Keratinocyte (primary cell): ENCODE measurements at regions not wholly inside any gene's neighbourhood (a gene's known extent, or its start where the extent isn't known, plus 50 kb on each side); places are given as distances from the start of the nearest gene placed in this dataset.

Source experiments
- DNase-seq: peaks from one replicate; pipeline ENCODE4 v3.0.0-alpha.2; 2011; ENCODE audit warnings: low read depth, missing footprints, low spot score
- FAIRE-seq: peaks from 2 replicates; lab custom pipeline; 2011; peaks lifted over from hg19 to GRCh38; lab: Jason Lieb, UNC
- H2AFZ ChIP-seq: 2 replicates; pipeline ENCODE4 v1.6.0; 2012; ENCODE audit warnings: low read length, control low read depth, inconsistent platforms; ENCODE audit not compliant: control insufficient read depth
- H3K27ac ChIP-seq: 2 replicates; pipeline ENCODE4 v1.5.1; 2011; ENCODE audit warnings: low read length; ENCODE audit not compliant: control insufficient read depth, insufficient read depth
- H3K27me3 ChIP-seq: 3 replicates; pipeline ENCODE4 v1.6.0; 2011; ENCODE audit warnings: low read length; ENCODE audit not compliant: control insufficient read depth, insufficient read depth; ENCODE audit errors: extremely low read depth
- H3K36me3 ChIP-seq, 2 experiments: 2 replicates in 1 of 2; 3 replicates in 1 of 2; pipeline ENCODE4 v1.5.1; 2011; ENCODE audit warnings: low read length in 2 of 2, mild to moderate bottlenecking in 1 of 2; ENCODE audit not compliant: control insufficient read depth in 2 of 2, insufficient read depth in 2 of 2; ENCODE audit errors: extremely low read depth in 1 of 2
- H3K4me1 ChIP-seq: 3 replicates; pipeline ENCODE4 v1.5.1; 2011; ENCODE audit warnings: low read length; ENCODE audit not compliant: control insufficient read depth, insufficient read depth; ENCODE audit errors: extremely low read depth
- H3K4me2 ChIP-seq: 3 replicates; pipeline ENCODE4 v1.6.0; 2011; ENCODE audit warnings: low read depth, low read length; ENCODE audit not compliant: control insufficient read depth, insufficient read depth; ENCODE audit errors: extremely low read depth
- H3K4me3 ChIP-seq, 3 experiments: fragments of 200-600 bp in 1 of 3; sonication (generic) in 1 of 3; 2 replicates in 2 of 3; 3 replicates in 1 of 3; pipeline ENCODE4 v1.5.1; 2011 to 2016; ENCODE audit warnings: low read length in 3 of 3, mild to moderate bottlenecking in 3 of 3, control low read depth in 2 of 3, inconsistent platforms in 1 of 3, low read depth in 1 of 3, mixed read lengths in 1 of 3, mixed run types in 1 of 3, moderate library complexity in 1 of 3; ENCODE audit not compliant: control insufficient read depth in 2 of 3, insufficient read depth in 2 of 3; ENCODE audit errors: extremely low read depth in 1 of 3
- H3K79me2 ChIP-seq: 2 replicates; pipeline ENCODE4 v1.6.0; 2012; ENCODE audit warnings: low read length; ENCODE audit not compliant: control insufficient read depth, insufficient read depth
- H3K9ac ChIP-seq: 3 replicates; pipeline ENCODE4 v1.6.0; 2011; ENCODE audit warnings: low read length; ENCODE audit not compliant: control insufficient read depth, insufficient read depth; ENCODE audit errors: extremely low read depth
- H3K9me1 ChIP-seq: 3 replicates; pipeline ENCODE4 v1.6.0; 2011; ENCODE audit warnings: low read length; ENCODE audit not compliant: control insufficient read depth, insufficient read depth; ENCODE audit errors: extremely low read depth
- H3K9me3 ChIP-seq: 2 replicates; pipeline ENCODE4 v1.5.1; 2012; ENCODE audit warnings: low read depth, low read length; ENCODE audit not compliant: control insufficient read depth
- H4K20me1 ChIP-seq: 3 replicates; pipeline ENCODE4 v1.6.0; 2011; ENCODE audit warnings: low read length; ENCODE audit not compliant: control insufficient read depth, insufficient read depth; ENCODE audit errors: extremely low read depth
- CTCF ChIP-seq, 3 experiments: IDR thresholded peaks in 1 of 3; conservative IDR thresholded peaks in 1 of 3; optimal IDR thresholded peaks in 1 of 3; 2 replicates in 2 of 3; 3 replicates in 1 of 3; pipeline versions ENCODE3 to v1.5.1; 2011; ENCODE audit warnings: low read length in 3 of 3, mild to moderate bottlenecking in 3 of 3, moderate library complexity in 2 of 3, control low read depth in 1 of 3, inconsistent platforms in 1 of 3; ENCODE audit not compliant: insufficient read depth in 2 of 3; ENCODE audit errors: extremely low read depth in 1 of 3
- EZH2 ChIP-seq: IDR thresholded peaks from one replicate; pipeline ENCODE4 v1.6.1; 2012; ENCODE audit warnings: inconsistent platforms, mild to moderate bottlenecking, low read length, moderate library complexity
- dilution Hi-C: fragments of 300-500 bp; cut with MboI; formaldehyde crosslinking; loops from one replicate; pipeline ENCODE4 v1.7.0; 2020; ENCODE audit warnings: low sequenced_read_pairs; ENCODE audit not compliant: extremely low pct_ligation_motif_present

- dilution Hi-C loops: no loop called here
- H3K4me1 ChIP-seq: peaks cover 13% of the 10 kb centered on the region
- FAIRE-seq: no peak
- H3K27me3 ChIP-seq: no peaks in the 10 kb centered on the region
- no peak overlapping the region for H2AFZ ChIP-seq
- H3K9me1 ChIP-seq: peaks cover 3% of the 10 kb centered on the region
- no peak overlapping the region for H3K4me3 ChIP-seq
- no peak overlapping the region for H3K9ac ChIP-seq
- H3K27ac ChIP-seq: no peak overlapping the region
- H4K20me1 ChIP-seq: no peaks in the 10 kb centered on the region
- H3K9me3 ChIP-seq: no peaks in the 10 kb centered on the region
- H3K79me2 ChIP-seq: no peaks in the 10 kb centered on the region
- DNase-seq: no peak
- H3K36me3 ChIP-seq: no peaks in the 10 kb centered on the region
- TF ChIP-seq EZH2: no peak
- no peak for TF ChIP-seq CTCF (optimal IDR thresholded peaks at IDR 0.05 in 1 of 3, IDR thresholded peaks at IDR 0.05 in 1 of 3, conservative IDR thresholded peaks at IDR 0.05 in 1 of 3; ENCODE audit: extremely low read depth in 1 of 3, insufficient read depth in 2 of 3, low read length in 3 of 3)
- H3K4me2 ChIP-seq: no peak overlapping the region
Measured at GRCh38 chr2:236857781-236858180, 227.9 kb upstream of the COPS8 start.

- no peak for TF ChIP-seq EZH2
- TF ChIP-seq CTCF (optimal IDR thresholded peaks at IDR 0.05 in 1 of 3, IDR thresholded peaks at IDR 0.05 in 1 of 3, conservative IDR thresholded peaks at IDR 0.05 in 1 of 3; ENCODE audit: extremely low read depth in 1 of 3, insufficient read depth in 2 of 3, low read length in 3 of 3): no peak
- Histone ChIP-seq H3K4me2 (no peak overlapping the region), H3K79me2 (no peaks in the 10 kb centered on the region), H3K9ac (no peak overlapping the region), H3K9me3 (no peaks in the 10 kb centered on the region), H3K36me3 (no peaks in the 10 kb centered on the region), H3K27me3 (no peaks in the 10 kb centered on the region), H3K27ac (no peak overlapping the region), H3K4me1 (peaks cover 22% of the 10 kb centered on the region), H3K9me1 (peaks cover 3% of the 10 kb centered on the region), H4K20me1 (no peaks in the 10 kb centered on the region), H2AFZ (no peak overlapping the region), H3K4me3 (no peak overlapping the region)
- FAIRE-seq (no peak), DNase-seq (no peak)
- dilution Hi-C loops: no loop called here
Measured at GRCh38 chr2:236858661-236859060, 227.0 kb upstream of the COPS8 start.
